Tibial nerve (tissue), 4 donors: ENCODE measurements at regions not wholly inside any gene's neighbourhood (a gene's known extent, or its start where the extent isn't known, plus 50 kb on each side); places are given as distances from the start of the nearest gene placed in this dataset.

Experiments
- EP300 ChIP-seq, 2 donors: sonication (generic); formaldehyde crosslinking; IDR thresholded peaks; one replicate each; pipeline ENCODE4 v1.6.1; 2017; ENCODE audit warnings: antibody characterized with exemption in 2 of 2, mild to moderate bottlenecking in 1 of 2
- POLR2A ChIP-seq, 2 donors: fragments of 450-650 bp; IDR thresholded peaks; one replicate each; pipeline ENCODE4 v1.6.1; 2017; ENCODE audit warnings: antibody characterized with exemption in 2 of 2, mild to moderate bottlenecking in 2 of 2, moderate library complexity in 2 of 2
- TF ChIP-seq, protein P1 (sequence below), 5 experiments: fragments of 200-600 bp in 3 of 5; fragments of 450-650 bp in 2 of 5; sonication (generic) in 3 of 5; IDR thresholded peaks; one replicate each; pipeline ENCODE4 v1.5.1; 2016 to 2019; ENCODE audit warnings: antibody characterized with exemption in 5 of 5, mild to moderate bottlenecking in 3 of 5, moderate library complexity in 2 of 5

DNA sequence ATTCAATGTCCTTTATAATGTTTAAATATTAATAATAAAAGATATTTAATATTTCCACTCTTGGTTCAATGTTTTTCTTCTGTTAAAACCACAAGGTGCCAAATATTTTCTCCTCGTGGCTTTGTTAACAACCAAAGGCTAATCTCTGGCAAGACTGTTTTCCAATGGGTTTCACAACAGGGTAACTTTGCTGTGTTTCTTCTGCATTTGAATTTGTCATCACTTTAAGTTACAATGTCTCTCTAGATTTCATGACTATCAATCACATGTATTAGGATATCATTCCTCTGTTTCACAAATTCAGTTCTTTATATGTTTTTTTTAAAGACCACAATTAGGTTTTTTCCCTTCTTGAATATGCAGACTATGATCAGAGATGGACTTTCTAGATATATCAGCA, 469.8 kb upstream of the ACVR2A start:
- TF ChIP-seq POLR2A (IDR thresholded peaks at IDR 0.05): no peak
- TF ChIP-seq, protein P1, sequence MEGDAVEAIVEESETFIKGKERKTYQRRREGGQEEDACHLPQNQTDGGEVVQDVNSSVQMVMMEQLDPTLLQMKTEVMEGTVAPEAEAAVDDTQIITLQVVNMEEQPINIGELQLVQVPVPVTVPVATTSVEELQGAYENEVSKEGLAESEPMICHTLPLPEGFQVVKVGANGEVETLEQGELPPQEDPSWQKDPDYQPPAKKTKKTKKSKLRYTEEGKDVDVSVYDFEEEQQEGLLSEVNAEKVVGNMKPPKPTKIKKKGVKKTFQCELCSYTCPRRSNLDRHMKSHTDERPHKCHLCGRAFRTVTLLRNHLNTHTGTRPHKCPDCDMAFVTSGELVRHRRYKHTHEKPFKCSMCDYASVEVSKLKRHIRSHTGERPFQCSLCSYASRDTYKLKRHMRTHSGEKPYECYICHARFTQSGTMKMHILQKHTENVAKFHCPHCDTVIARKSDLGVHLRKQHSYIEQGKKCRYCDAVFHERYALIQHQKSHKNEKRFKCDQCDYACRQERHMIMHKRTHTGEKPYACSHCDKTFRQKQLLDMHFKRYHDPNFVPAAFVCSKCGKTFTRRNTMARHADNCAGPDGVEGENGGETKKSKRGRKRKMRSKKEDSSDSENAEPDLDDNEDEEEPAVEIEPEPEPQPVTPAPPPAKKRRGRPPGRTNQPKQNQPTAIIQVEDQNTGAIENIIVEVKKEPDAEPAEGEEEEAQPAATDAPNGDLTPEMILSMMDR (IDR thresholded peaks at IDR 0.05): no peak
- TF ChIP-seq EP300 (IDR thresholded peaks at IDR 0.05): no peak
